ENCODE measurements at regions not wholly inside any gene's neighbourhood (a gene's known extent, or its start where the extent isn't known, plus 50 kb on each side); places are given as distances from the start of the nearest gene placed in this dataset. TPM values are rescaled to one million over a fixed set of nuclear protein-coding genes. Genes with fewer than 3 reads are reported as not detected.

Small RNA genes in the stretch of these regions (small RNA-seq; reads per million reads assigned to genes)
- gene RNU6-1211P: not detected

All from HT1080 (cell line).